NCI-H1417 (cell line): ENCODE measurements at regions not wholly inside any gene's neighbourhood (a gene's known extent, or its start where the extent isn't known, plus 50 kb on each side); places are given as distances from the start of the nearest gene placed in this dataset.
"Not testable (repeated sequence)": the region's sequence is repeated elsewhere in the genome, so short reads cannot be mapped to it uniquely, and the experiment has no call there.

Source experiments
- DNase-seq, 3 experiments: peaks; one replicate each; lab custom pipeline; 2025; lab: John Stamatoyannopoulos, UW

DNA sequence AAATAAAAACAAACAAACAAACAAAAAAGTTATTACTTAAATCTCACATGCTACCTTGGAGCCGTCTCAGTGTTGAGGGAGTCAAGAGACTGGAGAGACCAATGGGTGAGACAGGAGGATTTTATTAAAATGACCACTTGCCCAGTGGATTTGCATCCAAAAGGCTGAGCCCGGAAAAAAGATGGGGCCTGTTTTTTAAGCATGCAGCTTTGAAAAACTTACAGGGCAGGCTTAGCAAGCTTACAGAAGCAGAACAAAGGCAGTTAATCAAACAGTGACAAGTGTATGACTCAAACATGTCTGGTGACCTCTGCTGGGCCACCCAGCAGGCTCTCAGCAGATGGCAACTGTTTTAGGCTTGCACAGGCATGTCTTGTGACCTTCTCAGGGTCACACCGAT, 82.5 kb downstream of the POTEH start:
- DNase-seq = not testable (repeated sequence)

DNA sequence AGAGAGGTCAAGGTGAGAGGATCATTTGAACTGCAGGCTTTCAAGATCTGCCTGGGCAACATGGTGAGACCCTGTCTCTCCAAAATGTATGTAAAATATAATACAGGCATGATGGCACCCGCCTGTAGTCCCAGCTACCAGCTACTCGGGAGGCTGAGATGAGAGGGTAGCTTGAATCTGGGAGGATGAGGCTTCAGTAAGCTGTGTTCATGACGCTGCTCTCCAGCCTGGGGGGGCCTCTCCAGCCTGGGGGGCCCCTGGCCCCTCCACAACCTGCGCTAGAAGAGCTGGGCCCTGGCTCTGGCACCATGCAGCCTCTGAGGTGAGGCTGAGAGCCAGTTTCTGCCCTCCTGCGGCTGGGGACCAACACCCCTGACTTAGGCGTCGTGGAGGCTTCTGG, 85.3 kb downstream of the POTEH start:
- DNase-seq = not testable (repeated sequence)

DNA sequence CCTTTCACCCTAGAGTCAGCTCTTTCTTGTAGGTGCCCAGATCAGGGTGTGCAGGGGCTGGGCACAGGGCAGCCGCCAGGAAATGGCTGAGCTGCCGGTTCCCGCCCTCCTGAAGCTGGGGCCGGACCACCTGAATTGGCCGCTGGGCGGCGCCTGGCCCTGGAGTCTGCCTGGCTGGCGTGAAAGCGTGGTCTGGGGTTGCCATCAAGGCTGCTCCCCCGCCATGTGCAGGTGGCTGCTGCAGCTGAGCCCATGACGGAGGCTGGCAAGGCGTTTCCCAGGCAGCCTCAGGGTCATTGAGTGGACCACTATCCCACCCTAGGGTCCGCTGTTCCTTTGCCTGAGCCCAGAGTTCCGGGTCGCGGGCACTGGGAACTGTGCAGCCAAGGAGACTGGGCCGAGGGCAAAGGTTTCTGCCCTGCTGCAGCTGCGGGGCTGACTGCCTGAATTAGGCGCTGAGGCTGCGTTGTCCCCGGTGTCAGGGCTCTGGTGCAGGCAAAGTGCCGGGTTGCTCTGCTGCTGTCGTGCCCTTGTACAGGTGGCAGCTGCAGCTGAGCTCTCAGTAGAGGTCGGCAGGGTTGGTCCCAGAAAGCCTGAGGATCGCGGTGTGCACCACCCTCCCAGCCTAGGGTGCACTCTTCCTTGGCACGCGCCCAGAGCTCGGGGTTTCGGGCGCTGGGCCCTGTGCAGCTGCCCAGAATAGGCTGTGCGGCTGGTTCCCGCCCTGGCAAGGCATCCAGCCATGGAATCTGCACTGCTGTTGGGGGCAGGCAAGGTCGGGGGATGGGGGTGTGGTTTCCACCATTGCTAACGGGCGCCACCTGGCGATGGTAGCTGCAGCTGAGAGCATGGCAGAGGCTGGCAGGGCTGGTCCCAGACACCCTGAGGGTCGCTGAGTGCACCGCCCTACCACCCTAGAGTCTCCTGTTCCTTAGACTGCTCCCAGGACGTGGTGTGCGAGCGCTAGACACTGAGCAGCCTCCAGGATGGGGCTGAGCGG, 86.1 kb downstream of the POTEH start:
- peak; percentile 23 to 74 (median 67) for DNase-seq

DNA sequence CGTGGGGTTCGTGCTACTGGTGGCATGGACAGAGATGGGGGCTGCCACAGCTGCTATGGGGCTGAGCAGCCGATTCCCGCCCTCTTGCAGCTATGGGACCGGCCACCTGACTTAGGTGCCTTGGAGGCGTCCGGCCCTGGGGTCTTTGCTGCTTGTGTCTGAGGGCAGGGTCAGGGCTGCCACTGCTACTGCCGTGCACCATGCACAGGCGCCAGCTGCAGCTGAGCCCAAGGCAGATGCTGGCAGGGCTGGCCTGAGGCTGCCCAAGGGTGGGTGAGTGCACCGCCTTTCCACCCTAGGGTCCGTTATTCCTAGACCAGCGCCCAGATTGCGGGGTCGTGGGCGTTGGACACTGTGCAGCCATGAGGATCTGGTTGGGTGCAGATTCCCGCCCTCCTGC, 86.9 kb downstream of the POTEH start:
- DNase-seq = not testable (repeated sequence)

DNA sequence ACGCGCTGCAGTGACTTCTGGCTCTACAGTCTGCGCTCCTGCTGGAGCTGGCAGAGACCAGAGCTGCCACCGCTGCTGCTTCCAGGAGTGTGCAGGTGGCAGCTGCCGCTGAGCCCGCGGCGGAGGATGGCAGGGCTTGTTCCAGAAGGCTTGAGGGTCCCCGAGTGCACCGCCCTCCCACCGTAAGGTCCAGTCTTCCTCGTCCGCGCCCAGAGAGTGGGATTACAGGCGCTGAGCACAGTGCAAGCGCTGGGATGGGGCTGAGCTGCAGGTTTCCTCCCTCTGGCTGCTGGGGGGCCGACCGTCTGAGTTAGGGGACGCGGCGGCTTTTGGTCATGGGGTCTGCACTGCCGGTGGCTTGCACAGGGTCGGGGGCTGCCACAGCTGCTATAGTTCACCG, 87.3 kb downstream of the POTEH start:
- not testable (repeated sequence) for DNase-seq

DNA sequence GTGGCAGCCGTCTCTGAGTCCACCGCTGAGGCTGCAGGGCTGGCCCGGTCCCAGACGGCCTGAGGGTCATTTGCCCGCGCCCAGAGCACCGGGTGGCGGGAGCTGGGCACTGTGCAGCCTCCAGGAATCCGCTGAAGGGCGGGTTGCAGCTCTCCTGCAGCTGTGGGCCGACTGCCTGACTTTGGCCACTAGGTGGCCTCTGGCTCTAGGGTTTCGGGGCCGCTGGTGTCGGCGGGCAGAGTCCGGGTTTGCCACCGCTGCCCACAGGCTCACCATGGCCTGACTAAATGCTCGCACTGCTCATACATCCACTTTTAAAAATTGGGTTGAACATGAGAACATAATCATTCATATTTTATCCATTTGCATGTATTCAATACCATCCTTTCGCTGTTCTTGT, 87.7 kb downstream of the POTEH start:
- not testable (repeated sequence) for DNase-seq

DNA sequence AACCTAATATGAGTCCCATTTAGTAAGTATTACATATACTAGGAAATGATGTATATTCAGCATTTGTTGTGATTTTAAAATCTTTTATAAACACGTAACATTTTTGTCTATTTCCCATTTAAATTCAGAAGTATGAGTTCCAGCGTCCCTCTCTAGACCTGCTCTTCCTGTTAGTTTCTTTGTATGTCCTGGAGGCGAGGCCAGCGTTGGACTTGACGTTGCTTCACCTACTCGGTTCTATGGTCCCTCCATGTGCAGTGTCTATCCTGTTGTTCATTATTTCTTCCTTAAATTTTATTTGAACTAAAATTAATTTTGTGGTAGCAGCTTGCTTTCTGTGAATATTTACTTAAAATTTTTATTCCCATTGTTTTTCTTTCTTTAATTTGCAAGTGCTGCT, 88.5 kb downstream of the POTEH start:
- not testable (repeated sequence) for DNase-seq

DNA sequence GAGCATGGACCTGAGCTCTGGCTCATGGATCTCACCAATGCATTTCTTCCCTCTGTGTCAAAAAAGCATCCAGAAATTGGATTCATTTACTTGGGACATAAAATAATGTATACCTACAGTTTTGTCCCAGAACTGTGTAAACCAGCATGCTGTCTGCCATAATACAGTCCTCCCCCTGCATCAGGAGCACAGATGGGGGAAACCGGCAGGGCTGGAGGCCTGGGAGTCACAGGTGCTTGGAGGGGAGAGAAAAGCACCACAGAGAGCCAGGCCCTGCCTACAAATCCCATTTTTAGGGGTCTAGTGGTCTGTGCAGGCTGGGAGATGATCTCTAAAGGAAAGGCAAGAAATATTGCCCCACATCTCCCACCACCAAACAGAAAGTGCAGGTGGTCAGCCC, 91.8 kb downstream of the POTEH start:
- not testable (repeated sequence) for DNase-seq

DNA sequence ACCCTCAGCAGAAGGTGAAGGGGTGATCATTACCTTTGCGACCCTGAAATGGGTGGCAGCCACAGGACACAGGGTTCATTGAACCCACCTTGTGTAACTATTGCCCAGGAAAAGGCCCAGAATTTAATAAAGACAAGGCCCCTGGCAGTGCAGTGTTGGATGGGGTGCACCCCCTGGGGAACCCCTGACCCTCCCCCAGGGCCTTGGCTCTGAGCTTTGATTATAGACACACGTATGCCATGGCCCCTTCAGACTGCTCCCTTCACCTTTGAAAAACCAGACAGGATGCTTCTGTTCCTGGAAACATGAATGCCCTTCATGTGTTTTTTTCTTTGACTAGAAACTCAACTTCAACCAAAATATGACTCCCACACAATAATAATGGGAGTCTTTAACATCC, 93.1 kb downstream of the POTEH start:
- DNase-seq = not testable (repeated sequence)

DNA sequence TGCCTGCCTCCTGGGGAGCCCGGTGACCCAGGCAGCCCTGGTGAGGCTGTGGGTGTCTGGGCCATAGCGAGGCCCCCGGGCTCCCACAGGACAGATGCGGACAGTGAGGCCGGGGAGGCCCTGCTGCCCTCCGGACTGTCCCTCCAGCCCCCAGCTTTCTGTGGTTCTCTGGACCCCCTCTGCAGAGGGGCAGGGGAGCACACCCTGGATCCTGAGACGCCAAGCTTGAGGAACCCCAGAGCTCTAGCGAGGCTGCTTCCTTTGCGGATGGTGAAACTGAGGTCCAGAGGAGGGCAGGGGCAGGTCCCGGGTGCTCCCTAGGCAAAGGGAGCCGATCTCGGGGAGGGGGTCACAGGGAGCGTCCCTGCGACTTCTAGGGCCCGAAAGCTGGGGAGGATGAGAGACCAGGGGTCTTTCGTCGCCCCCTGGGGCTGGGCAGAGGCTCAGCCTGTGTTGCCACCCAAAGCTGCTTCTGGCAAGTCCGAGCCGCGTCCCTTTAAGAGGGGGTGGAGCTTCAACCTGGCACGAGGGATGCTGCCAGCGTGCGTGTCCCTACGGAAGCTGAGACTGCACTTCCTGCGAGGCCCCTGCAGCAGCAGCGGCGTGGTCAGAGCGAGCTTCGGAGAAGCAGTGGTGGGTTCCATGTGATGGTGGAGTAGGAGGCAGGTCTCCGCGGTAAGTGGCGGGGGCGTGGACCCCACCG, 94.7 kb downstream of the POTEH start:
- DNase-seq = not testable (repeated sequence)

DNA sequence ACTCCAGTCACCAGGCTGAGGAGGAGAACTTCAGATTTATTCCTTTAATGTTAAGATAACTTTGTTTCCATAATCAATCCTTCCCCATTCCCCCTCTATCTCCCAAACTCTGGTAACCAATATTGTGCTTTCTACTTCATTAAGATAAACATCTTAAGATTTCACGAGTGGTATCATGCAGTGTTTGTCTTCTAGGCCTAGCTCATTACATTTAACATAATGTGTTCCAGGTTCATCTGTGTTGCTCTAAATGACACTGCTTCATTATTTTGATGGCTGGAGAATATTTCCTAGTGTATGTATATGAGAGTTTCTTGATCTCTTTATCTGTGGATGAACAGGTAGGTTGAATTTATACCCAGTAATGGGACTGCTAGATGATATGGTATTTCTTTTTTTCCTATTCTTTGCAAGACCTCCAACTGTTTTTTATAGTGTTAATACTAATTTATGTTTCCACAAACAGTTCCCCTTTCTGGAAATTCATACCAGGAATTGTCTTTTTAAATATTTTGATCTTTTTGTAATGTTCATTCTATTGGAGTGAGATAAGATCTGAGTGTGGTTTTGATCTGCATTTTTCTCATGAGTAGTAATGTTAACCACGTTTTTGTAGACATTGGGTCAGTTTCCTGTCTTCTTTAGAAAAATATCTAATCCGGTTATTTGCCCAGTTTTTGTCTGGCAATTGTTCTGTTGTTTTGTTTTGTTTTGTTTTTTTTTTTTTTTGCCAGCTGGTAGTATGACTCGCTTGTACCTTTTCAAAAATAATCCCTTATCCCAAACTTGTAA, 97.3 kb downstream of the POTEH start:
- not testable (repeated sequence) for DNase-seq

DNA sequence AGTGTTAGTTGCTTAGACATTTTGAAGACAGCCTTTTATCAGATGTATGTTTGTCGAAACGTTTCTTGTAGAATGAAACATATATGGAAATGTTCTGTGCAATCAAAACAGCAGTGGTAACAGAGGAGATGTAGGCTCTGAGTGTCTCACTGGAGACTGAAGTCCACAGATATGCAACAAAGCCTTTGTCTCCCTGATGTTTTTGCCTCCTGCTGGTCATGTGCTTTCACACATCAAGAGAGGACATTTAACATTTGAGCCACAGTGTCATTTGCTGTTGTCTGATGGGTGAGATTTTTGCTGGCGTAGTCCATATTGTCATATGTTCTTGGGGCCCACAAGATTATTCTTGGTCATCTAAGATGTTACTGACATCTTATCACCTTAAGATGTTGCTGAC, 101.7 kb downstream of the POTEH start:
- DNase-seq = not testable (repeated sequence)

DNA sequence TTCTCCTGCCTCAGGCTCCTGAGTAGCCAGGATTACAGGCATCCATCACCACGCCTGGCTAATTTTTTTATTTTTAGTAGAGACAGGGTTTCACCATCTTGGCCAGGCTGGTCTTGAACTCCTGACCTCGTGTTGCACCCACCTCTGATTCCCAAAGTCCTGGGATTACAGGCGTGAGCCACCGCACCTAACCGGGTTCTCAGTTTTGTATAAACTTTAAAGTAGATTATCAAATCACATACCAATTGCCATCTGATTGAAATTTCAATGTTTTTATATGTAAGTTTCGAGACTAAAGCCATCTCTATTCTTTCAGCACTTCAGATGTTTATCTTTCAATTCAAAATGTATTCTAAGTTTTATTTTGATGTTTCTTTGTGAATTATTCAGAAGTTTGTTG, 110.1 kb downstream of the POTEH start:
- not testable (repeated sequence) for DNase-seq

DNA sequence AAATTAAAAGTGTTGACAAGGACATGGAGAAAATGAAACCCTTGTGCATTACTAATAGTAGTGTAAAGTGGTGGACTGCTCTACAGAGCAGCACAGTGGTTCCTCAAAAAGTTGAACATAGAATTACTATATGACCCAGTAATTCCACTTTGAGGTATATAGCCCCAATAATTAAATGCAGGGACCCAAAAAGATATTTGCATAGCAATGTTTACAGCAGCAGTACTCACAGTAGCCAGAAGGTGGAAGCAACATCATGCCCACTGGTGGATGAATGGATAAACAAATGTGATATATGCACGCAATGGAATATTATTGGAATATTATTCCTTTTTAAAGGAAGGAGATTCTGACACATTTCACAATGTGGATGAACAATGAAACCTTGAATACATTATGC, 121.3 kb downstream of the POTEH start:
- not testable (repeated sequence) for DNase-seq

DNA sequence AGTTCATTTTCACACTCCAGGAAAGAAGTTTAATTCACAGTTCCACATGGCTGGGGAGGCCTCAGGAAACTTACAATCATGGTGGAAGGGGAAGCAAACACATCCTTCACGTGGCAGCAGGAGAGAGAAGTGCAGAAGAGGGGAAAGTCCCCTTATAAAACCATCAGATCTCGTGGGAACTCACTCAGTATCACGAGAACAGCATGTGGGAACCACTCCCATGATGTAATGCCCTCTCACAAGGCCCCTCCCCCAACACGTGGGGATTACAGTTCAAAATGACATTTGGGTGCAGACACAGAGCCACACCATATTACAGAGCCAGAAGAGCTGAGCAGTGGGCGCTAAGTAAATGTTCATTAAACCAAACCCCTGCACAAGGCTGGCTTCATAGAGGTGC, 126.0 kb downstream of the POTEH start:
- DNase-seq = not testable (repeated sequence)

DNA sequence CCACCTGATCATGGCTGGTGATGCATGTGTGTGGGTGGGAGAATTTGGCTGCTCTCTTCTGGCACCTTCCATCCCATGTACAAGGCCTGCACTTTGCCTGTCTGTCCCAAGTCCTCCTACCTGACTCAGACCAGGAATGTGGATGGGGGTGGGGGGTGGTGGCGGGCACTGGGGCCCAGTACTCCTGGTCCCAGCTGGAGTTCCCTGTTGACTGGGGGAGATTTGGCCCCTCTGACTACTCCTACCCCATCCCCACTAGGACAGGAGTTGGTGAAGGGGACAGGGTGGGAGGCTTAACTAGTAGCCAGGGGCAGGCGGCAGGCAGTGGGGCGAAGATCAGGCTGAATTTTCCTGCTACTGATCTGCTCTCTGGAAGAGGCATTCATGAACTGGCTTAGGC, 126.6 kb downstream of the POTEH start:
- DNase-seq = not testable (repeated sequence)

DNA sequence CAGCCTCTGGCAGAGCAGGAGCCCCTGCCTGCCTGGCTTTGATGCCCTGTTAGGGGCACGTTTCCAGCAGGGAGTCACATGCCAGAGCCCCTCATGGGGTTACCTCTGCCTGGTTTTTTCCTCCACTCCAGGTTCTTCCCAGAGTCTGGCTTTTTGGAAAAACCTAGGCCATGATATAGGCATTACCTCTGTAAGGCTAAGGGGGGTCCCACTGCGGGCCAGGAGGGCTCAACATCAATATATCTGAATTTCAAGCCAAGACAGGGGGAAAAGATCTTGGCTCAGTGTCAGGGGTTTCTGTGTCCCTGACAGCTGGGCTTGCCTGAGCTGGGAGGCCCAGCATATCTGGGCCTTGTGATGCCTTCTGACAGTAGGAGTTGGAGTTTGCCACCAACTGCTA, 127.4 kb downstream of the POTEH start:
- not testable (repeated sequence) for DNase-seq

DNA sequence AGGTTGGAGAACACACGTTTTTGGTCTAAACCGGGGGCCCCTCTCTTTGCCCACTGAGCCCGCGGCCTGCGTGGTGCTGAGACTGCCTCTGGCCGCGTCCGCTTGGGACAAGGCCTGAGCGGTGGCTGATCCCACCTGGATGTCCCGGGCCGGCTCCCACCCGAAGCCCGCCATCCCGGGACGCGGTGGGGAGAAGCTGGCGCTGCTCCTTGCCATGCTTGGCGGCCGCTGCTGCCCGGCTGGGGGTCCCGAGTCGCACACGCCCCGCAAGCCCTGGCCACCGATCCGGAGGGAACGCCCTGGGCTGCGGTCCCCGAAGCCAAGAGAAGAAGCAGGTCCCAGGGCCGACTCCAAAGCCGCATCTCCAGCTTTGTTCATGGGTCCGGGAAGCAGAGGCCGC, 130.1 kb downstream of the POTEH start:
- not testable (repeated sequence) for DNase-seq

DNA sequence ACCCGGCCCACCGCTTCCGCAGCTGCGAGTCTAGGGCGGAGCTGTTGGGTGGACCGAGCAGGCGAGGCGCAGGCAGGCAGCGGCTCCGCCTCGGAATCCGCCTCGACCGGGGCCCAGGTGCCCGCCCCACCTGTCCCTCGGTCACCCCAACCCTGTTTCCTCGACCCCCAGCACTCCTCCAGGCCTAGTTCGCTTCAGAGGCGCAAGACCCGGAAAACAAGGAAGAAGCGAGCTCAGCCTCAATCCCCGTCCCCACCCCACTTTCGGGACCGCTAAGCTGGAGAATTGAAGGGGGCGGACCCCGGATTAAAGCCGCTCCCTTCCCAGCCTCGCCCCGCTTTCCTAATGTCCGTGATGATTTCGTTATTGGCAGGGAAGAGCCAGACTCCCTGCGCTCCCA, 131.3 kb downstream of the POTEH start:
- not testable (repeated sequence) for DNase-seq

DNA sequence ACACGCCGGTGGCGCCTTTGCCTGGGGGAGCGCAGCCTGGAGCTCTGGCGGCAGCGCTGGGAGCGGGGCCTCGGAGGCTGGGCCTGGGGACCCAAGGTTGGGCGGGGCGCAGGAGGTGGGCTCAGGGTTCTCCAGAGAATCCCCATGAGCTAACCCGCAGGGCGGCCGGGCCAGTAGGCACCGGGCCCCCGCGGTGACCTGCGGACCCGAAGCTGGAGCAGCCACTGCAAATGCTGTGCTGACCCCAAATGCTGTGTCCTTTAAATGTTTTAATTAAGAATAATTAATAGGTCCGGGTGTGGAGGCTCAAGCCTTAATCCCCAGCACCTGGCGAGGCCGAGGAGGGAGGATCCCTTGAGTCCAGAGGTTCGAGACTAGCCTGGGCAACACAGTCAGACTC, 132.2 kb downstream of the POTEH start:
- not testable (repeated sequence) for DNase-seq

DNA sequence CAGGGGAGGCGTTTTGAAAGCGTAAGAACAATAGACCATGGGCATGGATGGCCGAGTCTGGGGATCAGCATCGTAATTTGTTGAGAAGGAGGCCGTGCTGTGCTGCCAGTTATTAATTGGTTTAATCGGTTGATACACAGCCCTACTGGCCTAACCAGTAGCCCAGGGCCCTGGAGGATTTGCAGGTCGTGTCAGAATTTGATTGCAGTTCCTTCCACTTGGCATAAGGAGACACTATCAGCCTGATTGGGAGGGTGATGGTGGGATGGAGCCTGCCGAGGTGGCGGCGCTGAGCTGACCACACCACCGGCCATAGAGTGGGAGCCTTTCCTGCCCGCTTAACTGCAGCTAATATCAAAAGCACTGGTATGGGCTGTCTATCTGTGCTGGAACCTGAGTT, 133.4 kb downstream of the POTEH start:
- DNase-seq = not testable (repeated sequence)

DNA sequence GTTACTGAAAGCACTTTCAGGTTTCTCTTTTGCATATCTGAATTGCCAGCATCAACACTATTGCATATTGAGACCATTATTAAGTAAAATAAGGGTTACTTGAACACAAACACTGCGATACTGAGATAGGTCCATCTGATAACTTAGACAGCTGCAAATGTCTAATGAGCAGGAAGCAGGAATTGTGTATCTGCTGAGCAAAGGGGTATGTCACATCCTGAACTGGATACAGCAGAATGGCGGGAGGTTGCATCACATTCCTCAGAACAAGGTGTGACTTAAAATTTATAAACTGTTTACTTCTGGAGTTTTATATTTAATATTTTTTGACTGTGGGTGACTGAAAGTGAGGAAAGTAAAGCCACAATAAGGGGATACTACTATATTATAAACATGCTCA, 142.4 kb downstream of the POTEH start:
- DNase-seq = not testable (repeated sequence)
